ENCODE measurements at regions not wholly inside any gene's neighbourhood (a gene's known extent, or its start where the extent isn't known, plus 50 kb on each side); places are given as distances from the start of the nearest gene placed in this dataset.
"Not testable (repeated sequence)": the region's sequence is repeated elsewhere in the genome, so short reads cannot be mapped to it uniquely, and the experiment has no call there.

GRCh38 chrX:124789874-124790273 lies 443.5 kb downstream of the SH2D1A start:
- ATAC-seq; FAIRE-seq; H3K4me2 ChIP-seq (ENCODE audit: insufficient read depth, low read length); H3K9ac ChIP-seq (ENCODE audit: insufficient read depth in 1 of 2, low read depth in 2 of 2, low read length in 2 of 2); H3K36me3 ChIP-seq (ENCODE audit: control insufficient read depth, insufficient read depth, low read length); BruUV-seq (replicated peaks); H3K4me1 ChIP-seq (replicated peaks in 1 of 2; ENCODE audit: control insufficient read depth in 2 of 2, insufficient read depth in 2 of 2, low read length in 2 of 2); H3K9me1 ChIP-seq (ENCODE audit: control insufficient read depth, insufficient read depth, low read length); intact Hi-C loops (cut with micrococcal nuclease); in situ Hi-C loops (cut with MboI); H3K9me3 ChIP-seq (replicated peaks; ENCODE audit: control insufficient read depth, insufficient read depth, low read depth, low read length); H4K20me1 ChIP-seq (replicated peaks; ENCODE audit: control insufficient read depth, insufficient read depth, low read length); H2AFZ ChIP-seq (ENCODE audit: low read depth, low read length); H3K27ac ChIP-seq (ENCODE audit: extremely low read depth, low read depth, low read length); H3K4me3 ChIP-seq; DNase-seq (ENCODE audit: extremely low read depth in 1 of 4, low spot score in 3 of 4); H3K27me3 ChIP-seq (ENCODE audit: control insufficient read depth in 2 of 2, insufficient read depth in 2 of 2, low read length in 2 of 2); H3K79me2 ChIP-seq (ENCODE audit: control insufficient read depth, insufficient read depth, low read length); CTCF ChIA-PET (ENCODE audit: low intra/inter-chr PET ratio): not testable (repeated sequence)
- TF ChIP-seq ZNF431 (CRISPR knock-in tag; IDR thresholded peaks at IDR 0.05): peak; percentile 96
- POLR2A ChIA-PET: interaction anchor here (1.1 kb wide), 1 partner anchor 10 kb away, joined by 3 read pairs; no protein-coding TSS in a partner anchor
- WGBS (ENCODE audit: insufficient coverage, low coverage, missing lambda C conversion rate): no CpG with 5 or more reads among the region's 1 CpG

DNA sequence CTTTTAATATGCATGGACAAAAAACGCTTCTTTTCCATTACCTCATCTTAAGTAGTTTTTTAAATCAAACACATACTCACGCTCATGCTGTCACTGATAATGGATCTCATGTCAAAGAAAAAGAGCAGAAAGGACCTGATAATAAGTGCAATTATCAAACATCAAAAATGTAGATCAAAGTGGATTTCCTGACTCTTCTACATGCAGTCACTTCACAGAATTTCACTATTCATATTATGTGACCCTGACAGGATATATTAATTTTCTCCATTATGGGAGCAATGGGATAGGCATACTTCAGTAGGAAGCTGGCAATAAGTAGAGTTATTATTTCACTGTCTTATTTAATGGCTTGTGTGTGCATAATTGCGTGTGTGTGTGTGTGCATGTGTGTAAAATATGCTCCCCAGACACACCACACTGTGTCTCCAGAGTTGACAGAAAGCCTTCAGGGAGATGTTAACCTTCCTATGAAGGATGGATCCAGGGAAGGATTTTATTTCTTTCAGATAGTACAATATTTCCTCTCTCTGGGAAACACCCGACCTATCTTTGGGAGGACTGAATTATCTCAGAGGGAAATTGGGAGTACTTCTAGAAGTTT lies 445.2 kb downstream of the SH2D1A start:
- ChIA-PET CTCF (ENCODE audit: low intra/inter-chr PET ratio) (no interaction called here), POLR2A (no interaction called here)
- ATAC-seq (no peak), DNase-seq (ENCODE audit: extremely low read depth in 1 of 4, low spot score in 3 of 4) (no peak), FAIRE-seq (no peak)
- H3K27ac ChIP-seq (ENCODE audit: extremely low read depth, low read depth, low read length): no peak overlapping the region
- no peaks in the 10 kb centered on the region for H3K79me2 ChIP-seq (ENCODE audit: control insufficient read depth, insufficient read depth, low read length)
- H3K27me3 ChIP-seq (ENCODE audit: control insufficient read depth in 2 of 2, insufficient read depth in 2 of 2, low read length in 2 of 2): no peaks in the 10 kb centered on the region
- 0 out of 2 replicates have a peak, but pooled peaks cover 2% of the 10 kb centered on the region for H3K9me3 ChIP-seq (replicated peaks; ENCODE audit: control insufficient read depth, insufficient read depth, low read depth, low read length)
- no peak overlapping the region for H2AFZ ChIP-seq (ENCODE audit: low read depth, low read length)
- H3K4me3 ChIP-seq: no peak overlapping the region
- WGBS (ENCODE audit: insufficient coverage, low coverage, missing lambda C conversion rate): 32% methylated on average over 4 of the region's 4 CpGs
- in situ Hi-C loops (cut with MboI): no loop called here
- no peak overlapping the region for H3K4me2 ChIP-seq (ENCODE audit: insufficient read depth, low read length)
- no TSS peak for BruUV-seq (replicated peaks)
- no peaks in the 10 kb centered on the region for H3K4me1 ChIP-seq (replicated peaks in 1 of 2; ENCODE audit: control insufficient read depth in 2 of 2, insufficient read depth in 2 of 2, low read length in 2 of 2)
- H3K9ac ChIP-seq (ENCODE audit: insufficient read depth in 1 of 2, low read depth in 2 of 2, low read length in 2 of 2): no peak overlapping the region
- no peak for TF ChIP-seq KDM4B (IDR thresholded peaks at IDR 0.05; ENCODE audit: borderline replicate concordance in 2 of 2, low read depth in 1 of 2)
- TF ChIP-seq LCOR (CRISPR knock-in tag; IDR thresholded peaks at IDR 0.05): no peak
- TF ChIP-seq ZNF232 (CRISPR knock-in tag; IDR thresholded peaks at IDR 0.05): no peak
- no peak for TF ChIP-seq CBX8 (IDR thresholded peaks at IDR 0.05; ENCODE audit: borderline replicate concordance, extremely low read depth, low read depth, low read length, poor library complexity, severe bottlenecking)
- no peak for TF ChIP-seq NCOA6 (IDR thresholded peaks at IDR 0.05)
- no peak for TF ChIP-seq SFPQ (IDR thresholded peaks at IDR 0.05; ENCODE audit: low read depth, low read length)
- no peak for TF ChIP-seq SRSF9 (IDR thresholded peaks at IDR 0.05; ENCODE audit: borderline replicate concordance, low read depth, low read length)
- no peak for TF ChIP-seq FIP1L1 (IDR thresholded peaks at IDR 0.05; ENCODE audit: low read depth, low read length, poor library complexity, severe bottlenecking)
- no peak for TF ChIP-seq BACH1 (tag; IDR thresholded peaks at IDR 0.05)
- TF ChIP-seq ZC3H4 (CRISPR knock-in tag; IDR thresholded peaks at IDR 0.05; ENCODE audit: borderline replicate concordance): no peak
- no peak for TF ChIP-seq ZNF707 (CRISPR knock-in tag; conservative IDR thresholded peaks at IDR 0.05)
- intact Hi-C loops (cut with micrococcal nuclease): no loop called here
- no peaks in the 10 kb centered on the region for H3K9me1 ChIP-seq (ENCODE audit: control insufficient read depth, insufficient read depth, low read length)
- H4K20me1 ChIP-seq (replicated peaks; ENCODE audit: control insufficient read depth, insufficient read depth, low read length): no peaks in the 10 kb centered on the region
- H3K36me3 ChIP-seq (ENCODE audit: control insufficient read depth, insufficient read depth, low read length): no peaks in the 10 kb centered on the region

Measured in K562 (cell line).